ENCODE measurements at regions not wholly inside any gene's neighbourhood (a gene's known extent, or its start where the extent isn't known, plus 50 kb on each side); places are given as distances from the start of the nearest gene placed in this dataset.
A peak's percentile ranks its signal among the peaks of the same experiment; 100 is the strongest.
"Not testable (repeated sequence)": the region's sequence is repeated elsewhere in the genome, so short reads cannot be mapped to it uniquely, and the experiment has no call there.

DNA sequence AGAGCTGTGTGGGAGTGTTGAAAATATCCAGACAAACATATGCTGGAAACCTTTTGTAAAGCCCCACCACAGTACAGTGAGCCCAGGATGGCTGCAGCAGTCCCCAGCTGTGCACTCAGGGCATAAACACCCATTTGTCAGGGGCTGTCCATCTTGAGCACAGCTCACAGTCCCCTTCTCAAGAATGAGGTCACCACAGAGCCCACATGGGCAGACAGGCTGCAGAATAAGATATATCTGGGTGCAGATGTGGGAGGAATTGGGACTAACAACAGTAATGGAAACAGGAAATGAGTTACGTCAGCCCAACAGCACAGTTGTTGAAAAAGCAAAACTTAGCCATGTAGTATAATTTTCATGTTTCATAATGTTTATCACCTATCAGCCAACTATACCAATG is 219.6 kb downstream of the ETAA1 start:
- Histone ChIP-seq H3K79me2 (no peaks in the 10 kb centered on the region), H3K4me2 (no peak overlapping the region), H3K27me3 (no peaks in the 10 kb centered on the region), H3K36me3 (replicated peaks; ENCODE audit: insufficient read depth, low read depth) (no peaks in the 10 kb centered on the region), H2AFZ (no peak overlapping the region), H3K9me3 (ENCODE audit: low read depth) (no peaks in the 10 kb centered on the region), H3K4me3 (no peak overlapping the region), H3K4me1 (ENCODE audit: insufficient read depth) (peaks cover 5% of the 10 kb centered on the region), H4K20me1 (ENCODE audit: insufficient read depth, poor library complexity, severe bottlenecking) (no peaks in the 10 kb centered on the region), H3K9me2 (replicated peaks; ENCODE audit: insufficient read depth) (no peaks in the 10 kb centered on the region), H3K27ac (peak overlapping the region; percentile 42)
- peak; percentile 15 for DNase-seq (ENCODE audit: low spot score)
- TF ChIP-seq EZH2 (IDR thresholded peaks at IDR 0.05; ENCODE audit: borderline replicate concordance) (no peak), EZH2phosphoT487 (IDR thresholded peaks at IDR 0.05; ENCODE audit: low read depth, severe bottlenecking, unreplicated experiment) (no peak)
- TF ChIP-seq, protein P1, sequence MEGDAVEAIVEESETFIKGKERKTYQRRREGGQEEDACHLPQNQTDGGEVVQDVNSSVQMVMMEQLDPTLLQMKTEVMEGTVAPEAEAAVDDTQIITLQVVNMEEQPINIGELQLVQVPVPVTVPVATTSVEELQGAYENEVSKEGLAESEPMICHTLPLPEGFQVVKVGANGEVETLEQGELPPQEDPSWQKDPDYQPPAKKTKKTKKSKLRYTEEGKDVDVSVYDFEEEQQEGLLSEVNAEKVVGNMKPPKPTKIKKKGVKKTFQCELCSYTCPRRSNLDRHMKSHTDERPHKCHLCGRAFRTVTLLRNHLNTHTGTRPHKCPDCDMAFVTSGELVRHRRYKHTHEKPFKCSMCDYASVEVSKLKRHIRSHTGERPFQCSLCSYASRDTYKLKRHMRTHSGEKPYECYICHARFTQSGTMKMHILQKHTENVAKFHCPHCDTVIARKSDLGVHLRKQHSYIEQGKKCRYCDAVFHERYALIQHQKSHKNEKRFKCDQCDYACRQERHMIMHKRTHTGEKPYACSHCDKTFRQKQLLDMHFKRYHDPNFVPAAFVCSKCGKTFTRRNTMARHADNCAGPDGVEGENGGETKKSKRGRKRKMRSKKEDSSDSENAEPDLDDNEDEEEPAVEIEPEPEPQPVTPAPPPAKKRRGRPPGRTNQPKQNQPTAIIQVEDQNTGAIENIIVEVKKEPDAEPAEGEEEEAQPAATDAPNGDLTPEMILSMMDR (IDR thresholded peaks at IDR 0.05; ENCODE audit: poor library complexity) = no peak
- WGBS (ENCODE audit: low lambda C conversion rate, missing lambda C conversion rate) = 79% methylated on average over 1 of the region's 1 CpG

DNA sequence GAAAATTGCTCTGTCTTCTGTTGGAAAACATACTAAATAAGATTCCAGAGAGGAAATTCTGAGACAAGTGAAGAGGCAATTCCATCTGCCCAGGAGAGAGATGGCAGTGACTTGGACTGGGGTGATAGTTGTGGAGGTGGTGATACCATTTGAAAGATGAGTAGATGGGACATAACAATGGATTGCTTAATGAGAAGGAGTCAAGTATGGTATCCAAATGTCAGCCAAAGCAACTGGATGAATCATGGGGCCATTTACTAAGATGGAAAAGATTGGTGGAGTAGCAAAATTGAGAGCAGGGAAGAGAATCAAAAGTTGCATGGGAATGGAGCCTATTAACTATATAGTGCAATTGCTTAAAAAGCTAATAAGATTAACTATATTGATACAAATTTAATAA is 222.1 kb downstream of the ETAA1 start:
- DNase-seq (ENCODE audit: low spot score) = no peak
- no peaks in the 10 kb centered on the region for H4K20me1 ChIP-seq (ENCODE audit: insufficient read depth, poor library complexity, severe bottlenecking)
- no peaks in the 10 kb centered on the region for H3K79me2 ChIP-seq
- no peak overlapping the region for H3K27ac ChIP-seq
- no peaks in the 10 kb centered on the region for H3K9me3 ChIP-seq (ENCODE audit: low read depth)
- H3K4me2 ChIP-seq = no peak overlapping the region
- H3K36me3 ChIP-seq (replicated peaks; ENCODE audit: insufficient read depth, low read depth) = no peaks in the 10 kb centered on the region
- H3K27me3 ChIP-seq = no peaks in the 10 kb centered on the region
- H2AFZ ChIP-seq = no peak overlapping the region
- peaks cover 5% of the 10 kb centered on the region for H3K4me1 ChIP-seq (ENCODE audit: insufficient read depth)
- no peak overlapping the region for H3K4me3 ChIP-seq
- H3K9me2 ChIP-seq (replicated peaks; ENCODE audit: insufficient read depth) = no peaks in the 10 kb centered on the region
- TF ChIP-seq, protein P1 (IDR thresholded peaks at IDR 0.05; ENCODE audit: poor library complexity) = no peak
- TF ChIP-seq EZH2 (IDR thresholded peaks at IDR 0.05; ENCODE audit: borderline replicate concordance) (no peak), EZH2phosphoT487 (IDR thresholded peaks at IDR 0.05; ENCODE audit: low read depth, severe bottlenecking, unreplicated experiment) (no peak)

DNA sequence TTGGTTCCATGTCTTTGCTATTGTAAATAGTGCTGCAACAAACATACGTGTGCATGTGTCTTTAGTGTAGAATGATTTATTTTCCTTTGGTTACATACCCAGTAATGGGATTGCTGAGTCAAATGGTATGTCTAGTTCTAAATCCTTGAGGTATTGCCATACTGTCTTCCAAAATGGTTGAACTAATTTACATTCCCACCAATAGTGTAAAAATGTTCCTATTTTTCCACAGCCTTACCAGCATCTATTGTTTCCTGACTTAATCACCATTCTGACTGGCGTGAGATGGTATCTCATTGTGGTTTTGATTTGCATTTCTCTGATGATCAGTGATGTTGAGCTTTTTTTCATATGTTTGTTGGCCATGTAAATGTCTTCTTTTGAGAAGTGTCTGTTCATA is 226.6 kb downstream of the ETAA1 start:
- not testable (repeated sequence) for H2AFZ ChIP-seq; H3K4me1 ChIP-seq (ENCODE audit: insufficient read depth); H3K9me3 ChIP-seq (ENCODE audit: low read depth); H3K27ac ChIP-seq; H3K36me3 ChIP-seq (replicated peaks; ENCODE audit: insufficient read depth, low read depth); H3K79me2 ChIP-seq; H3K27me3 ChIP-seq; DNase-seq (ENCODE audit: low spot score); H3K4me3 ChIP-seq; H3K4me2 ChIP-seq; H3K9me2 ChIP-seq (replicated peaks; ENCODE audit: insufficient read depth); H4K20me1 ChIP-seq (ENCODE audit: insufficient read depth, poor library complexity, severe bottlenecking)
- 92% methylated on average over 2 of the region's 2 CpGs for WGBS (ENCODE audit: low lambda C conversion rate, missing lambda C conversion rate)

DNA sequence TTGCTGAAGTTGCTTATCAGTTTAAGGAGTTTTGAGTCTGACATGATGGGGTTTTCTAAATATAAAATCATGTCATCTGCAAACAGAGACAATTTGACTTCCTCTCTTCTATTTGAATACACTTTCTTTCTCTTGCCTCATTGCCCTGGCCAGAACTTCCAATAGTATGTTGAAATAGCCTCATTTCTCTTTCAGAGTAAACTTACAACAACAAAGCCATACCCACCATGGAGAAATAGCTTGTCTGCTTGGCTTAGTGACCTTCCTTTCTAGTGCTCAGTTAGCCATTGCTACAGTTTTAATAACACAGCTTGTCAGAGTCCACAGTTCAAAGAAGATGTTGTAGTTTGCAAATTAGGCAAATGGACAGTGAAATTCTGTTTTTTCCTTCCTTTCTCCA is 228.0 kb downstream of the ETAA1 start:
- no peak overlapping the region for H3K4me3 ChIP-seq
- H3K9me3 ChIP-seq (ENCODE audit: low read depth) = no peaks in the 10 kb centered on the region
- H3K9me2 ChIP-seq (replicated peaks; ENCODE audit: insufficient read depth) = no peaks in the 10 kb centered on the region
- H3K36me3 ChIP-seq (replicated peaks; ENCODE audit: insufficient read depth, low read depth) = no peaks in the 10 kb centered on the region
- no peaks in the 10 kb centered on the region for H3K4me1 ChIP-seq (ENCODE audit: insufficient read depth)
- TF ChIP-seq, protein P1 (IDR thresholded peaks at IDR 0.05; ENCODE audit: poor library complexity) = no peak
- TF ChIP-seq EZH2 (IDR thresholded peaks at IDR 0.05; ENCODE audit: borderline replicate concordance) (no peak), EZH2phosphoT487 (IDR thresholded peaks at IDR 0.05; ENCODE audit: low read depth, severe bottlenecking, unreplicated experiment) (no peak)
- H3K4me2 ChIP-seq = no peak overlapping the region
- H3K27me3 ChIP-seq = no peaks in the 10 kb centered on the region
- DNase-seq (ENCODE audit: low spot score) = peak; percentile 11
- H3K79me2 ChIP-seq = no peaks in the 10 kb centered on the region
- no peak overlapping the region for H3K27ac ChIP-seq
- H2AFZ ChIP-seq = no peak overlapping the region
- H4K20me1 ChIP-seq (ENCODE audit: insufficient read depth, poor library complexity, severe bottlenecking) = no peaks in the 10 kb centered on the region

Data from hepatocyte (in vitro differentiated cells).